ENCODE measurements at regions not wholly inside any gene's neighbourhood (a gene's known extent, or its start where the extent isn't known, plus 50 kb on each side); places are given as distances from the start of the nearest gene placed in this dataset.

- TF ChIP-seq TOX (CRISPR knock-in tag; IDR thresholded peaks at IDR 0.05; ENCODE audit: borderline replicate concordance) (no peak), GLIS3 (CRISPR knock-in tag; IDR thresholded peaks at IDR 0.05) (peak; percentile 29; the same call in 1 of the 2 replicates), ZNF565 (CRISPR knock-in tag; conservative IDR thresholded peaks at IDR 0.05; ENCODE audit: low read depth) (no peak), CSDC2 (CRISPR knock-in tag; IDR thresholded peaks at IDR 0.05) (no peak), ZNF70 (CRISPR knock-in tag; IDR thresholded peaks at IDR 0.05) (no peak), BACH2 (CRISPR knock-in tag; IDR thresholded peaks at IDR 0.05; ENCODE audit: borderline replicate concordance) (no peak), POU6F1 (CRISPR knock-in tag; IDR thresholded peaks at IDR 0.05; ENCODE audit: borderline replicate concordance, low read depth) (no peak), TCF4 (CRISPR knock-in tag; IDR thresholded peaks at IDR 0.05; ENCODE audit: borderline replicate concordance) (peak; percentile 96), SNAI2 (CRISPR knock-in tag; IDR thresholded peaks at IDR 0.05) (no peak), ZC3H10 (CRISPR knock-in tag; IDR thresholded peaks at IDR 0.05) (no peak), OSR1 (CRISPR knock-in tag; IDR thresholded peaks at IDR 0.05) (no peak), ISL1 (CRISPR knock-in tag; IDR thresholded peaks at IDR 0.05) (peak; percentile 97), ZNF8 (CRISPR knock-in tag; IDR thresholded peaks at IDR 0.05) (peak; percentile 15; the same call in 1 of the 2 replicates)
- TF ChIP-seq, protein P1, sequence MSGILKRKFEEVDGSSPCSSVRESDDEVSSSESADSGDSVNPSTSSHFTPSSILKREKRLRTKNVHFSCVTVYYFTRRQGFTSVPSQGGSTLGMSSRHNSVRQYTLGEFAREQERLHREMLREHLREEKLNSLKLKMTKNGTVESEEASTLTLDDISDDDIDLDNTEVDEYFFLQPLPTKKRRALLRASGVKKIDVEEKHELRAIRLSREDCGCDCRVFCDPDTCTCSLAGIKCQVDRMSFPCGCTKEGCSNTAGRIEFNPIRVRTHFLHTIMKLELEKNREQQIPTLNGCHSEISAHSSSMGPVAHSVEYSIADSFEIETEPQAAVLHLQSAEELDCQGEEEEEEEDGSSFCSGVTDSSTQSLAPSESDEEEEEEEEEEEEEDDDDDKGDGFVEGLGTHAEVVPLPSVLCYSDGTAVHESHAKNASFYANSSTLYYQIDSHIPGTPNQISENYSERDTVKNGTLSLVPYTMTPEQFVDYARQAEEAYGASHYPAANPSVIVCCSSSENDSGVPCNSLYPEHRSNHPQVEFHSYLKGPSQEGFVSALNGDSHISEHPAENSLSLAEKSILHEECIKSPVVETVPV (CRISPR knock-in tag; IDR thresholded peaks at IDR 0.05), result peak; percentile 72; the same call in 1 of the 2 replicates
- TF ChIP-seq, protein P2, sequence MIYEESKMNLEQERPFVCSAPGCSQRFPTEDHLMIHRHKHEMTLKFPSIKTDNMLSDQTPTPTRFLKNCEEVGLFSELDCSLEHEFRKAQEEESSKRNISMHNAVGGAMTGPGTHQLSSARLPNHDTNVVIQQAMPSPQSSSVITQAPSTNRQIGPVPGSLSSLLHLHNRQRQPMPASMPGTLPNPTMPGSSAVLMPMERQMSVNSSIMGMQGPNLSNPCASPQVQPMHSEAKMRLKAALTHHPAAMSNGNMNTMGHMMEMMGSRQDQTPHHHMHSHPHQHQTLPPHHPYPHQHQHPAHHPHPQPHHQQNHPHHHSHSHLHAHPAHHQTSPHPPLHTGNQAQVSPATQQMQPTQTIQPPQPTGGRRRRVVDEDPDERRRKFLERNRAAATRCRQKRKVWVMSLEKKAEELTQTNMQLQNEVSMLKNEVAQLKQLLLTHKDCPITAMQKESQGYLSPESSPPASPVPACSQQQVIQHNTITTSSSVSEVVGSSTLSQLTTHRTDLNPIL (CRISPR knock-in tag; IDR thresholded peaks at IDR 0.05; ENCODE audit: low read depth), result peak; percentile 45; the same call in 1 of the 2 replicates
- TF ChIP-seq, protein P3, sequence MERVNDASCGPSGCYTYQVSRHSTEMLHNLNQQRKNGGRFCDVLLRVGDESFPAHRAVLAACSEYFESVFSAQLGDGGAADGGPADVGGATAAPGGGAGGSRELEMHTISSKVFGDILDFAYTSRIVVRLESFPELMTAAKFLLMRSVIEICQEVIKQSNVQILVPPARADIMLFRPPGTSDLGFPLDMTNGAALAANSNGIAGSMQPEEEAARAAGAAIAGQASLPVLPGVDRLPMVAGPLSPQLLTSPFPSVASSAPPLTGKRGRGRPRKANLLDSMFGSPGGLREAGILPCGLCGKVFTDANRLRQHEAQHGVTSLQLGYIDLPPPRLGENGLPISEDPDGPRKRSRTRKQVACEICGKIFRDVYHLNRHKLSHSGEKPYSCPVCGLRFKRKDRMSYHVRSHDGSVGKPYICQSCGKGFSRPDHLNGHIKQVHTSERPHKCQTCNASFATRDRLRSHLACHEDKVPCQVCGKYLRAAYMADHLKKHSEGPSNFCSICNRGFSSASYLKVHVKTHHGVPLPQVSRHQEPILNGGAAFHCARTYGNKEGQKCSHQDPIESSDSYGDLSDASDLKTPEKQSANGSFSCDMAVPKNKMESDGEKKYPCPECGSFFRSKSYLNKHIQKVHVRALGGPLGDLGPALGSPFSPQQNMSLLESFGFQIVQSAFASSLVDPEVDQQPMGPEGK (CRISPR knock-in tag; IDR thresholded peaks at IDR 0.05; ENCODE audit: borderline replicate concordance), result 0 out of 2 replicates have a peak, but pooled peaks have one; percentile 34
- TF ChIP-seq, protein P4, sequence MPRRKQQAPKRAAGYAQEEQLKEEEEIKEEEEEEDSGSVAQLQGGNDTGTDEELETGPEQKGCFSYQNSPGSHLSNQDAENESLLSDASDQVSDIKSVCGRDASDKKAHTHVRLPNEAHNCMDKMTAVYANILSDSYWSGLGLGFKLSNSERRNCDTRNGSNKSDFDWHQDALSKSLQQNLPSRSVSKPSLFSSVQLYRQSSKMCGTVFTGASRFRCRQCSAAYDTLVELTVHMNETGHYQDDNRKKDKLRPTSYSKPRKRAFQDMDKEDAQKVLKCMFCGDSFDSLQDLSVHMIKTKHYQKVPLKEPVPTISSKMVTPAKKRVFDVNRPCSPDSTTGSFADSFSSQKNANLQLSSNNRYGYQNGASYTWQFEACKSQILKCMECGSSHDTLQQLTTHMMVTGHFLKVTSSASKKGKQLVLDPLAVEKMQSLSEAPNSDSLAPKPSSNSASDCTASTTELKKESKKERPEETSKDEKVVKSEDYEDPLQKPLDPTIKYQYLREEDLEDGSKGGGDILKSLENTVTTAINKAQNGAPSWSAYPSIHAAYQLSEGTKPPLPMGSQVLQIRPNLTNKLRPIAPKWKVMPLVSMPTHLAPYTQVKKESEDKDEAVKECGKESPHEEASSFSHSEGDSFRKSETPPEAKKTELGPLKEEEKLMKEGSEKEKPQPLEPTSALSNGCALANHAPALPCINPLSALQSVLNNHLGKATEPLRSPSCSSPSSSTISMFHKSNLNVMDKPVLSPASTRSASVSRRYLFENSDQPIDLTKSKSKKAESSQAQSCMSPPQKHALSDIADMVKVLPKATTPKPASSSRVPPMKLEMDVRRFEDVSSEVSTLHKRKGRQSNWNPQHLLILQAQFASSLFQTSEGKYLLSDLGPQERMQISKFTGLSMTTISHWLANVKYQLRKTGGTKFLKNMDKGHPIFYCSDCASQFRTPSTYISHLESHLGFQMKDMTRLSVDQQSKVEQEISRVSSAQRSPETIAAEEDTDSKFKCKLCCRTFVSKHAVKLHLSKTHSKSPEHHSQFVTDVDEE (CRISPR knock-in tag; IDR thresholded peaks at IDR 0.05), result peak; percentile 69; the same call in 1 of the 2 replicates
- ATAC-seq, result no peak
These were observed 422.1 kb downstream of the RPS29 start for GRCh38 chr14:49164074-49164473.

DNA sequence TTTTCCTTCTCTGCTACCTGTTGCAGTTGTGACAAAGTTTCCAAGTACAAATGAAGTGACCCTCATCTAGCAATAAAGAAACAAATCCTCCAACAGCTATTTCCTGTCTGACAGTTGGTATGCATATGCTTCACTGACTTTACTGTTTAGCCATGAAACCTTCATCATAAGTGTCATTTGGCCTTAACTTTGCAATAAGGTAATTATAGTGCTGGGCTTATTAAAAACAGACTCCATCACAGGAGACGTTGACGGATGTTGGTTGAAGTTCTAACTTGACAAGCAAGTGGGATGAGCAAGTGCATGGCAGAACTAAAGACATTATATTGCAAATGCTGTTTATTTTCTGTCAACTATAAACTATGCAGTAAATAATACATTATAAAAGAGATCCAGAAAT is 425.2 kb downstream of the RPS29 start:
- no peak for ATAC-seq
- TF ChIP-seq, protein P1 (CRISPR knock-in tag; IDR thresholded peaks at IDR 0.05), result no peak
- peak; percentile 79 for TF ChIP-seq ISL1 (CRISPR knock-in tag; IDR thresholded peaks at IDR 0.05)
- TF ChIP-seq BACH2 (CRISPR knock-in tag; IDR thresholded peaks at IDR 0.05; ENCODE audit: borderline replicate concordance), result no peak

DNA sequence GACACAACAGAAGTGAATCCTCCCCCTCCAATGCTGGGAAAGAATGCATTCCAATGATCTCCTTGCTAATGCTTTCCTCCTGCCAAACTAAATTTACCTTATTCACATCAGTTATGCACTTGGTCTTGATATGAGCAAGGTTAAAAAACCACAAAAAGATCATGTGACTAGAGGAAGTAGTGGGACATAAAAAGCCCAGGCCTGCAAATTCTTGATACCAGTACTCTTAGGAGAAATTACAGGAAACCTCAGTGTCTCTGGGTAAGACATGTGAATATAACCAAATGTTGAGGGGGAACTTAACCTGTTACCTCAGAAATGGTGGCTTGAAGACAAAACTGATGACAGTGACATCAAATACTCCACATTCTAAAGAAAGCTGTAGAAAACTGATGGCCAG is 427.1 kb downstream of the RPS29 start:
- no peak for ATAC-seq
- TF ChIP-seq, protein P1 (CRISPR knock-in tag; IDR thresholded peaks at IDR 0.05), result no peak
- TF ChIP-seq ZC3H10 (CRISPR knock-in tag; IDR thresholded peaks at IDR 0.05) (no peak), ZNF565 (CRISPR knock-in tag; conservative IDR thresholded peaks at IDR 0.05; ENCODE audit: low read depth) (no peak), ZNF8 (CRISPR knock-in tag; IDR thresholded peaks at IDR 0.05) (no peak), ESRRG (CRISPR knock-in tag; IDR thresholded peaks at IDR 0.05) (no peak), SNAI2 (CRISPR knock-in tag; IDR thresholded peaks at IDR 0.05) (no peak), ISL1 (CRISPR knock-in tag; IDR thresholded peaks at IDR 0.05) (no peak), ZFP3 (CRISPR knock-in tag; IDR thresholded peaks at IDR 0.05) (no peak), GLIS3 (CRISPR knock-in tag; IDR thresholded peaks at IDR 0.05) (no peak), PPARA (CRISPR knock-in tag; IDR thresholded peaks at IDR 0.05; ENCODE audit: borderline replicate concordance) (no peak)
- TF ChIP-seq, protein P3 (CRISPR knock-in tag; IDR thresholded peaks at IDR 0.05; ENCODE audit: borderline replicate concordance), result no peak
- TF ChIP-seq, protein P2 (CRISPR knock-in tag; IDR thresholded peaks at IDR 0.05; ENCODE audit: low read depth), result no peak

Data from SK-N-SH treated with all-trans-retinoic acid at 6 μM for 48 hours (cell line).